SK-MEL-5 (cell line): ENCODE measurements at regions not wholly inside any gene's neighbourhood (a gene's known extent, or its start where the extent isn't known, plus 50 kb on each side); places are given as distances from the start of the nearest gene placed in this dataset.
A peak's percentile ranks its signal among the peaks of the same experiment; 100 is the strongest.
"Not testable (repeated sequence)": the region's sequence is repeated elsewhere in the genome, so short reads cannot be mapped to it uniquely, and the experiment has no call there.

ENCODE experiments used
- DNase-seq: peaks from one replicate; pipeline ENCODE4 v3.0.0-alpha.2; 2016; ENCODE audit warnings: low read depth, low spot score
- in situ Hi-C: cut with HindIII; loops from 2 replicates; pipeline ENCODE4 v1.10.0; 2016; ENCODE audit warnings: low sequenced_read_pairs, high pct_unique_total_duplicates, low pct_unique_long_range_greater_than_20kb

DNA sequence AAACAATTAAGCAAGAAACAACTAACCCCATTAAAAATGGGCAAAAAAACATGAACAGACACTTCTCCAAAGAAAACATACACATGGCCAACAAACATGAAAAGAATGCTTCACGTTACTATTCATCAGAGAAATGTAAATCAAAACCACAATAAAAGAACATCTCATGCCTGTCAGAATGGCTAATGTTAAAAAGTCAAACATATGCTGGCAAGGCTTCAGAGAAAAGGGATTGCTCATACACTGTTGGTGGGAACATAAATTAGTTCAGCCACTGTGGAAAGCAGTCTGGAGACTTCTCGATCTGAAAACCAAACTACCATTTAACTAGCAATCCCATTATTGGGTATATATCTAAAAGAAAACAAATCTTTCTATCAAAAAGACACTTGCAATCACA is 217.5 kb downstream of the TINAG start:
- in situ Hi-C loops: no loop called here
- DNase-seq: no peak

DNA sequence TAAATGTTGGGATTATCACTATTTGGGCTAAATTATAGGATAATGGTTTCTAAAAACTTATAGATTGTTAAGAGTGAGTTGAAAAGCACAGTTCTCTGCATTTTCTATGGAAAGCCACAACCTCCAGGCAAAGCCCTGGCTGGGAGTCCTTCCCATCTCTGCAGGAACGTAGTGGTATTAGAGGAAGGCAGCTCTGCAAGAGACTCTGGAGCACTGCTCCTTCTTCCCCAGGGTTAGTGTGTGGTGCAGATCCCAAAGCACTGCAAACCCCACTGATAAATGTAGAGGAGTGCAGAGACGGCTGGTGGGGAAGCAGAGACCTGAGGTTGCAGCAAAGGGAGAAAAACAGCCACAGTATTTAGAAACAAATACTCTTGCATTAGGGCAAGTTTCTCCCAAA is 225.3 kb downstream of the TINAG start:
- in situ Hi-C loops: no loop called here

DNA sequence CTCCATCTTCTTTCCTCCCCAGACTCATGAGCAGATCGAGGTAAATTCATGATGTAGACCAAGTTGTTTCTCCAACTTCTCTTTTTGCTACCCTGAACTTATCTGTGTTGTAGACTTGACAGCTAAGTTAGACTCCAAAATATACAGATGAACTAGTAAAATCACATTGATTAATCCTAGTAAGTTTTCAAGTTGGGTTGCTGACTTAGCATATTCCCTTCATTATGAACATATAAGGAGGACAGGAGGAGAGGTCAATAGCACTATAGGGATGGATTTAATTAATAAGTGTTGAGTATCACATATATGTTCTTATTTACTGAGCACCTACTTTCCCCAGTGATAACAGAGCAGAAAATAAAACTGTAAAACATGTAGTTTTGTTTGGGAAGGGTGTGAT is 227.3 kb downstream of the TINAG start:
- in situ Hi-C loops: no loop called here
- DNase-seq: no peak

More for the DNA sequence above, 225.3 kb downstream of the TINAG start:
- DNase-seq: no peak

DNA sequence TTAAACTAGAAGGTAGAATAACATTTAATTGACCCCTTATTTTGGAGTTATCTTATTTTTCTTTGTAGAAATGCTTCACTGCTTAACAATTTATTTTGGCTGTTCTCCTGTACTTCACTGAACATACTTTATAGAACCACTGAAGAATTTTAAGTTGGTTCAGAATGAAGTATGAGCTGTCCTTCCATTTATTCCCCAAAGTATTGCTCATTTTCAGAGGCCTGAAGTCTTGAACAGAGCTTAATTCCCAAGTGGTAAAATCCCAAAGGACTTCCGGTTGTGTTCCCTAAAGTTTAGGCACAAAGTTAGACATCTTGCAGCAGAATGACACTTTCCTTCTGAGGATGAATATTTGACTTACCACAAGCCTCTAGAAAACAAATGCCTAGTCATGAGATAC is 233.3 kb downstream of the TINAG start:
- no peak for DNase-seq
- in situ Hi-C loops: no loop called here

DNA sequence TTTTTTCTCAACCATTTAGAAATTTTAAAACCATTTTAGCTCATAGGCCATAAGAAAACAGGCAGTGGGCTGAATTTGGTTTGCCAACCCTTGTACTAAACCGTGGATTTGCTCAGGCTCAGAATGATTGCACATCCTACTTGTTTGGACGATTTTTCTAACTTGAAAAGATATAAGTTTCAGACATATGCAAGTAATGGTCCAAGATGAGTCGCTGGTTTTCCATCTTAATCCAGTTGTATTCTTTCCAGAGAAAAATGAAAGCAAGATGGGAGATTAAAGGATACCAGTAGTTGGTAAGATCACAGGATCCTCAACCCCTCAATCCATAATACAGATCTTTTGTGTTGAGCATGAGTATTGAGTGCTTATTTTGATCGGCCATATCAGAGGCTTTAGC is 250.9 kb downstream of the TINAG start:
- DNase-seq: no peak
- in situ Hi-C loops: no loop called here

DNA sequence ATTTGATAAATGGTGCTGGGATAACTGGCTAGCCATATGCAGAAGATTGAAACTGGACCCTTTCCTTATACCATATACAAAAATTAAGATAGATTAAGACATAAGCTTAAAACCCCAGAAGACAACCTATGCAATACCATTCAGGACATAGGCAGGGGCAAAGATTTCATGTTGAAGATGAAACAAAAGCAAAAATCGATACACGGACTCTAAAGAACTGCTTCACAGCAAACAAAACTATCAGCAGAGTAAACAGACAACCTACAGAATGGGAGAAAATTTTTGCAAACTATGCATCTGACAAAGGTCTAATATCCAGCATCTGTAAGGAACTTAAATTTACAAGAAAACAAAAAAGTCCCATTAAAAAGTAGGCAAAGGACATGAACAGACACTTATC is 255.9 kb downstream of the TINAG start:
- DNase-seq, in situ Hi-C loops: not testable (repeated sequence)

DNA sequence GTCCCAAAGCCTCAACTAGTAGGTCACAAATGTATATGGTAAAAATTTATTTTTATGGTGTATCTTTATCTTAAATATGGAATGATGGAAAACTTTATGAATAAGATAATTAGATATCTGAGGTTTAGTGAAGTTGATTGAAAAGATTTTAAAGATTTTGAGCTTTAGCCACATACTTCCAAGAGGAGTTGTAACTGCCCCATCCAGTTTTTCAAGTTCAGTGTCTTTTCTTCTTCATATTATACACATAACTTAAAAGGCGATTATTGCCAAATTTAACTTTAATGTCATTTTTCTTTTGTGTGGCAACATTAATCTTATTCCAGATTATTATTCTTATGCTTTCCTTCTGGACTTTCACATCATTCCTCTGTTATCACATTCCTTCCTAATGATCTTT is 266.4 kb downstream of the TINAG start:
- DNase-seq: no peak
- in situ Hi-C loops: no loop called here

DNA sequence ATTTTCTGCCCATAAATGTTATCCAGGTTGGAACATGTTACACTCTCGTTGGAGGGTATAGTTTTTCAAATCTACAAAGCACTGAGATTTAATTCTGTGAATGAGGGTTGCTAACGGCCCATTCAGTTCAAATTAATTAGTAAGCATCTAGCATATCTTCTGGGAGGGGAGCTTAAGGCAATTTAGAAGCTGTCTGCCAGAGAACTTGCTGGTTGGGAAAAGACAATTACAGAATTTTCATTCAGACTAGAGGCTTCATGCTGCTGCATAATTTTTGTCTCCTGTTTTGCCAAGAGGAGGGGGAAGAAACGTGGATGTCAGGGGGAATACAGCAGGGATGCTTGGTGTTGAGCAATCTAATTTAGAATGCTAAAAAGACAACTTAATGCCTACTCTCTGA is 268.3 kb upstream of the FAM83B start:
- in situ Hi-C loops: no loop called here
- DNase-seq: no peak

DNA sequence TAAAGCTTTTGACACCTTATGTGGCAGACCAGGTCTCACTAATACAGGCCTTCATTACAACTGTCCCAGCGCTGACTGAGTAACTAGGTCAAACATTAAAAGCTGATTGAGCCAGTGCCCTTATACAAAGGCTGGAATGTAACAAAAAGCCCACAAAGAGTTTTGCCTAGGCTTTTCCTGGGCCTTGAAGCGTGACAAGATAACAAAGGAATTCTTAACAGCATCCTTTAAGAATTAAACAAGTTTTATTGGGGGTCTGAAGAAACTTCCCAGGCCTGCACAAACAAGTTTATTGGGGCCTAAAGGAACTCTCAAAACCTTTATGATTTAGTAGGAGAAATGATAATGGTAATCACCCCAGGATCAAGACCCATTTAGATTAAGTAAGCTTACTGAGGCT is 267.6 kb upstream of the FAM83B start:
- no peak for DNase-seq
- in situ Hi-C loops: no loop called here

DNA sequence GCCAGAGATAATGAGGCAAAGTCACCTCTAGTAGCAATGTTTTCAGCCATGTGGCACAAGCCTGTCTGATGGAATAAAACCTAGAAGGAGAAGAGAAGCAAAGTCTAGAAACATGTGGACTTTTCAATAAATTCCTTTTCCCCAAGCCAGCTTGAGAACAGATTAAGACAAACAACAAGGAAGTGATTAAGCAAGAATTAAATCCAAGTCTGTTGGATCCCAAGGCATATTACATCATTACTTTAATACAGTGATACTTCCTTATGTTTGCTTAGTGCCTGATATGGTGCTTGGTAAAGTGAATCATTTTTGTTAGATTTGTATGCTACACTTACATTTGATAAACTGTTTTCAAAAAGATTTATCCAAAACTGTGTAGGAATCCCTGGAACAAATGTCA is 260.3 kb upstream of the FAM83B start:
- DNase-seq: no peak

DNA sequence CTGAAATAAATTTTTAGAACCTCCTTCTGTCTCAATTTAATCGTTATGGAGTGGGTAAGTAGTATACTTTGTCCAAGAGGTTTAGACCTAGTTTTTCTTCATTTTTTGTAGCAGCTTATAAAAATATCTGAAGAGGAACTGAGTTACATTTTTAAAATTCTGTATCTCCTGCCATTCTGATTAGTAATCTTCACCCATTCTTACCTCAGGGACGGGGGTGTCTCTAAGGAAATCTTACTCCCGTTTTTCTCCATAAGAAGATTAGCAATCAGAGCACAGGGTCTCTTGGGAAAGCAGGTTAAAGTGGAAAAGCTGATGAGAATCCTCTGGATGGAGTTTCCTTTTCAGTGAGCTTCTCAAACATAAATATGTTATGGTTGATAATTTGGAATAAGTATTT is 259.3 kb upstream of the FAM83B start:
- in situ Hi-C loops: no loop called here
- DNase-seq: no peak

More for the DNA sequence above, 260.3 kb upstream of the FAM83B start:
- in situ Hi-C loops: no loop called here

DNA sequence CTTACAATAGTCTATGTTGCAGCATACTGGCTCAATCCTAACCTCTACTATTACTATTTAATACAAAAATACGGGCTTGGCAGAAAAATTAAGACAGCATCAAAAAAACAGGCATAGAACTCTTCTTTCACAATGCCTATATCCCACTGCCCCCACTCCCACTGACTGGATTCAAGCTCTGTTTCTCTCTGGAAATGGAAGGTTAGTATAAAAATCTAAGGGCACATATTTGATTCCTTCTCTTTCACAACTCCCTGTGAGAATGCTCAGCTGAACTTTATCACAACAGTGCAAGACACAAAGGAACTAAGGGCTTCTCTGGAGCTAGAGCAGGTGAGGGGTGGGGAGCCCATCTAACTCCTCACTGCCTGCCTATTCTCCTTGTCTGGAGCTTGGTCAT is 258.4 kb upstream of the FAM83B start:
- in situ Hi-C loops: no loop called here
- no peak for DNase-seq

DNA sequence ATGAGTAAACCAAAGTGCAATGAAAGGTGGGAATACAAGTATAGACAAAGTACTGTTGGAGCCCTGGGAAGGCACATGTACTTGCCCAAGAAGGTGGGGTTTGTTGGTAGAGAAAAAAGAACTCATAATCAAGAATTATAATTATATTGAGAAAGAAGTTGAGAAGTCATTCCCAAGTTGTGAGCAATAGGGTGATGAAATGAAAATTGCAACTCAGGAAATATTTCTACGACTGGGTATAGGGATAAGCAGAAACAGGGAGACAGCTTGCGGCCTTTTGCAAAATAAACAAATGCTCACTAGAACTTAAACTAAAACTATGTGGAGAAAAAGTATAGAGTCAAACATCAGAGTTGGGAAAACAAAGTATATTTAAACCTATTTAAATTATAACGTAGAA is 250.7 kb upstream of the FAM83B start:
- no peak for DNase-seq
- in situ Hi-C loops: no loop called here

DNA sequence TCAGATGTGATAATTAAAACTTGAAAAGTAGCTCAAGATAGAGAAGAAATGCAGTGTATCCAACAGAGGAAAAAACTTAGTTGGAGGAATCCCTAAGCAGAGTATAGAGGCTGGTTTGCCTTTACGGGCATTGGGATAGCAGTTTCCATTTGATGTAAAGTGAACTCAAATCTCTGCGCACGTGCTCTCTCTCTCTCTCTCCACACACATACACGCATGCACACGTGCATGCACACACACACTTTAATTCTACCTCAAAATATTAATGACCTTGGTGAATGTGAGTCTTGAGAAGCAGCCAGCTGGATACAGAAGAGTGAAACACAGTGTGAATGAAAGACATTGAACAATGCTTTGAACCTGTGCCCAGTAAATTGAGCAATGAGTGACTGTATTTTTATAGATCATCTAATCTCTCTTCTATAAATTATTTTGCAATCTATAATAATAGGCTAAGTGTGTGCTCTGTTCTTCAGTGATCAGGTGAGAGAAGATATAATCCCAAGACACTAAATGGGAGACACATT is 247.7 kb upstream of the FAM83B start:
- in situ Hi-C loops: no loop called here
- no peak for DNase-seq

DNA sequence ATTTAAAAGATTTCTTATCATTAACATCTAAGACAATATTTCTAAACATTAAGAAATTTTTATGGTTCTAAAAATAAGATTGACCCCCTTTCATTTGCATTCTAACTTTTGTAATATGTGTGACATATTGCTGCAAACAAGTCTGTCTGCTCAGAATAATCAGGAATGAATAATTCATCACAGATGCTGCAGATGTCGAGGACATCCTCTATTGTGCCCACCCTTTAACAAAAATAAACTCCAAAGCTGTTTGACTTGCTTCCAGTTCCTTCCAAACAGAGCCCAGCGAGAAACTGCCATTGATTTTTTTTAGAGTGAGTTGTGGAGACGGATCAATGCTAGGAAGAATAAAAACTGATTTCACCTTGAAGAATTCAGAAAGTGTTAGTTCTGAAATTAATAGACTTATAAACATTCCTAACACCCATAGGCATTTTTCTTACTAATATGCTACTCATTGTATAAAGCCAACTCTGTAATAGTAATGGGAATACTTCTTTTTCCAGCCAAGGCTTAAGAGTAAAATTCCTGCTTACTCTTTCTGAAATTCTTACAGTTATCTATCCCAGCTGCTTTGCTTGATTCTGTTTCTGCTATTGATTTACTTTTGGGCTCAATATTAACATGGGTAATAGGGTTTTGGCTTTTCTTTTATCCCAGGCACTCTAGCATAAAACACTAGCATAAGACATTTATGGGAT is 244.8 kb upstream of the FAM83B start:
- in situ Hi-C loops: no loop called here
- DNase-seq: no peak

DNA sequence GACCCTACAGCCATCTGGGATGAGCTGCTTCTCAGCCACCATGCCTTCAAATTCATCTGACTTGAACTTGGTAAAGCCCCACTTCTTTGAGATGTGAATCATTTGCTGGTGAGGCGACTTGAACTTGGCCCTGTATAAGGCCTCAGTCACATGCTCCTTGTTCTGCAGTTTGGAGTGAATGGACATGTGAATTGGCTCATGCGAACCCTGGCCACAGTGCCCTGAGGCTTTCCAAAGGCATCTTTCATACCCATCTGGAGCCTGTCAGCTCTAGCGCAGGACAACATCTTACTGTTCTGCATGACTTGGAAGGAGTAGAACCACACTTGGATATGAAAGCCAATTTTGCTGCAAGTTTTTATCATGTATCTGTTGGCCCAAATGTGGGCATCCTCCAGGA is 244.0 kb upstream of the FAM83B start:
- peak; percentile 50 for DNase-seq
- in situ Hi-C loops: no loop called here

DNA sequence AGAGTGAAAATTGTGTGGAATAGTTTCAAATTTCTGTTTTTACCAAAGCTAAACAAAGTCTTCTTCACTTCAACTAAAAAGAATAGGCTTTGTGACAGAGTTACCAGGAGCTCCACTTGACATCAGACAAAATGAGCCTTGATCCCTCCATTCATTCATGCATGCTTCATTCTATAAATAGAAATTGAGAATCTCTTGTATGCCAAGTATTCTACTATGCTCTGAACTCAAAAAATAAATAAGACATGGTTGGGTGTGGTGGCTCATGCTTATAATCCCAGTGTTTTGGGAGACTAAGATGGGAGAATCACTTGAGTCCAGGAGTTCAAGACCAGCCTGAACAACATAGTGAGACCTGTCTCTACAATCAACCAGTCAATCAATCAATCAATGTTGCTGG is 236.6 kb upstream of the FAM83B start:
- in situ Hi-C loops: no loop called here
- no peak for DNase-seq

DNA sequence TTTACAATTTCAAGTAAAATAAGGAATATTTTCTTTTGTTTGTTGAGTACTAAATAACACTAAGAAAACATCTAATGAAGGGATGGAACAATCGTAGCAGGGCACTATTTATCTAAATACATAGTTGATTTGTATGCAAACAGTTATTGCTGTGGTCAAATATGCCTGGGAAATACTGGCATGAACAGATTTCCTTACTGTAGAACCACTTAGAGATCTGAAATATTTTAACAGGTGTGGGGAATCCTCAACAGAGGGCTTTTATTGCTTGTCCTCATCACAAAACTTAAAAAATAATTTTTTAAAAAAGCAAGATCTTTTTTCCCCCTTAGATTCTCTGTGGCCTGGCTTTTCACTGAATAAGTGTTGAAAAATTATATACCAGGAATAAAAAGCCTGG is 233.0 kb upstream of the FAM83B start:
- in situ Hi-C loops: no loop called here

DNA sequence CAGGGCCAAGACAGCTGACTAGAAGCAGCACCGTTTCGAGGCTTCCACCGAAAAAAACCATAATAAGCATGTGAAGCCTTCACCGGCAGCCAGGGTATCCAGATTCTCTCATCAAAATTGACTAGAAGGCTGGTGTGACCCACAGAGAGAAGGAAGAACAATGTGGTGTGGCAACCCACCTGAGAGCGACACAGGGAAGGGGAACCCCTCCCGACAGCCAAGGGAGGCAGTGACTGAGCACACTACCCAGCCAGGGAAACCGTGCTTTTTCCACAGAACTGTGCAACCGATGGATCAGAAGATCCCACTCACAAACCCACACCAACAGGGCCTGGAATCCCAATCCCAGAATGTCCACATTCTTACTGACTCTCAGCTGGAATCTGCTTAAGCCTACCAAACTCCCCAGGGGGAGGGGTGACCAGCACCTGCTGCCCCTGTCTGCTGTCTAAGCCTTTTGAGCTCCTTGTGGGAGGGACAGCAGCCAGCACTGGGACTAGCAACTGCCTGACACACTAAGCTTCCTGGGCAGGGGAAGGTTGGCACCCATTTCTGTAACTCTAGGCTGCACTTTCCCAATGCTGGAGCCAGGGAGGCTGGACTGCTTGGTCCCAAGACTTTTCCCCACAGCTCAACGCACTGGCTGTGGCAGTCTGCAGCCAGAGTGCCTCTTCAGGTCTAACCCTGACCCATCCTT is 231.9 kb upstream of the FAM83B start:
- no peak for DNase-seq
- in situ Hi-C loops: no loop called here

More for the DNA sequence above, 233.0 kb upstream of the FAM83B start:
- no peak for DNase-seq
